ENCODE measurements at regions not wholly inside any gene's neighbourhood (a gene's known extent, or its start where the extent isn't known, plus 50 kb on each side); places are given as distances from the start of the nearest gene placed in this dataset.
"Not testable (repeated sequence)": the region's sequence is repeated elsewhere in the genome, so short reads cannot be mapped to it uniquely, and the experiment has no call there.

- DNase-seq: no peak
These were observed 131.0 kb upstream of the IER5L start for GRCh38 chr9:129309041-129309430.

- no peak for DNase-seq
These were observed 129.3 kb upstream of the IER5L start for GRCh38 chr9:129307227-129307970.

- DNase-seq: no peak
These were observed 128.4 kb upstream of the IER5L start for GRCh38 chr9:129306318-129306973.

- DNase-seq: no peak
These were observed 127.2 kb upstream of the IER5L start for GRCh38 chr9:129305246-129305645.

- no peak for DNase-seq
These were observed 123.9 kb upstream of the IER5L start for GRCh38 chr9:129301941-129302340.

- not testable (repeated sequence) for DNase-seq
These were observed 118.1 kb upstream of the IER5L start for GRCh38 chr9:129296195-129296594.

GRCh38 chr9:129291041-129291501, 113.0 kb upstream of the IER5L start:
- DNase-seq: no peak

- no peak for DNase-seq
These were observed 112.5 kb upstream of the IER5L start for GRCh38 chr9:129290606-129291005.

GRCh38 chr9:129289883-129290282, 111.8 kb upstream of the IER5L start:
- DNase-seq: no peak

- no peak for DNase-seq
These were observed 111.2 kb upstream of the IER5L start for GRCh38 chr9:129289131-129289731.

GRCh38 chr9:129287619-129288305, 109.7 kb upstream of the IER5L start:
- DNase-seq: no peak

GRCh38 chr9:129285979-129286772, 108.1 kb upstream of the IER5L start:
- no peak for DNase-seq

- no peak for DNase-seq
These were observed 107.3 kb upstream of the IER5L start for GRCh38 chr9:129285382-129285781.

- DNase-seq: no peak
These were observed 106.7 kb upstream of the IER5L start for GRCh38 chr9:129284607-129285291.

GRCh38 chr9:129283705-129284606, 105.9 kb upstream of the IER5L start:
- no peak for DNase-seq

- no peak for DNase-seq
These were observed 105.2 kb upstream of the IER5L start for GRCh38 chr9:129283291-129283691.

GRCh38 chr9:129282731-129283211, 104.7 kb upstream of the IER5L start:
- DNase-seq: no peak

- no peak for DNase-seq
These were observed 104.2 kb upstream of the IER5L start for GRCh38 chr9:129282272-129282671.

GRCh38 chr9:129281506-129282145, 103.6 kb upstream of the IER5L start:
- no peak for DNase-seq

Data from fibroblast of skin of scalp (primary cell).